ENCODE measurements at regions not wholly inside any gene's neighbourhood (a gene's known extent, or its start where the extent isn't known, plus 50 kb on each side); places are given as distances from the start of the nearest gene placed in this dataset.

DNA sequence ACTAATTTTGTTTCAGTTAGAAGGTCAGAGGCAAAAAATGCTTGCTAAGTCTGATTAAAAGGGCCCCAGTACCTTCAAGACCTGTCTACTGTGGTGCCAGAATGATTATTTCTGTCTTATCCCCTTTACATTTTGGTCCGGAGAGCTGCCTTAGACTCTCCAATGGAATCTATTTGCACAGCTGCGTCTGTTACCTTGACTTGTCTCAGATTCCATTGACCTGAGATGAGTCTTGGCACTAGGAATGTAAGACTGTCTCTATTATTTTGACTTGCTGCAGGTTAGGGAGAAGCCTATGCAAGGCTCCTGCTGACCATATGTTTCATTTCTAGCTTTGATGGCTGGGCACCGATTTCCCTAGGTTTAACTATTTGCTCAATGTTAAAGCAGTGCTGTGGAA, 457.6 kb downstream of the KCTD8 start:
- TF ChIP-seq, protein P1, sequence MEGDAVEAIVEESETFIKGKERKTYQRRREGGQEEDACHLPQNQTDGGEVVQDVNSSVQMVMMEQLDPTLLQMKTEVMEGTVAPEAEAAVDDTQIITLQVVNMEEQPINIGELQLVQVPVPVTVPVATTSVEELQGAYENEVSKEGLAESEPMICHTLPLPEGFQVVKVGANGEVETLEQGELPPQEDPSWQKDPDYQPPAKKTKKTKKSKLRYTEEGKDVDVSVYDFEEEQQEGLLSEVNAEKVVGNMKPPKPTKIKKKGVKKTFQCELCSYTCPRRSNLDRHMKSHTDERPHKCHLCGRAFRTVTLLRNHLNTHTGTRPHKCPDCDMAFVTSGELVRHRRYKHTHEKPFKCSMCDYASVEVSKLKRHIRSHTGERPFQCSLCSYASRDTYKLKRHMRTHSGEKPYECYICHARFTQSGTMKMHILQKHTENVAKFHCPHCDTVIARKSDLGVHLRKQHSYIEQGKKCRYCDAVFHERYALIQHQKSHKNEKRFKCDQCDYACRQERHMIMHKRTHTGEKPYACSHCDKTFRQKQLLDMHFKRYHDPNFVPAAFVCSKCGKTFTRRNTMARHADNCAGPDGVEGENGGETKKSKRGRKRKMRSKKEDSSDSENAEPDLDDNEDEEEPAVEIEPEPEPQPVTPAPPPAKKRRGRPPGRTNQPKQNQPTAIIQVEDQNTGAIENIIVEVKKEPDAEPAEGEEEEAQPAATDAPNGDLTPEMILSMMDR (IDR thresholded peaks at IDR 0.05 in 8 of 11, conservative IDR thresholded peaks at IDR 0.05 in 3 of 11) = no peak
- TF ChIP-seq POLR2AphosphoS5 (IDR thresholded peaks at IDR 0.05) (no peak), POLR2A (IDR thresholded peaks at IDR 0.05) (no peak)
- no peaks in the 10 kb centered on the region for H3K36me3 ChIP-seq
- intact Hi-C loops (cut with DNase I; ENCODE audit: low total_unique reads) = no loop called here
- H3K27ac ChIP-seq = no peak overlapping the region
- WGBS, 5 donors = 58 to 87% (median 77%) methylated on average over 3 of the region's 3 CpGs
- no peaks in the 10 kb centered on the region for H3K9me3 ChIP-seq
- no peak overlapping the region for H3K4me3 ChIP-seq
- no peak for DNase-seq
- no peaks in the 10 kb centered on the region for H3K27me3 ChIP-seq (replicated peaks in 1 of 7)
- no peaks in the 10 kb centered on the region for H3K4me1 ChIP-seq

DNA sequence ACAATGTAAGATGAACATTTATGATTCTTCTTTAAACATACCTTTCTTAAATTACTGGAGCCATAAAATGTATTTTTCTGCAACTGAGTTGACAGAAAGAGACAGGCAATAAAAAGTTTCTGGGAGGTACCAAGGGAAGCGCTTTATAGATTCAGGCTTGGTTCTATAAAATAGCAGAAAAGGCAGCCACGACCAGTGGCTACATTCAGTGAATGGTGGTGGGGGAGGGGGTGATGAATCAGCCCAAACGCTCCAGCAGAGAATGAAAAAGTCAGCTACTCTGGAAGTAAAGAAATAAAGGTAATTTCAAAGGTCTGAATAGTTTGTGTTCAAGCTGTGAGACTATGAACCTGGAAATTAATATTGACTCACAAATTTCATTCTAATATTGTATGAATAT, 456.1 kb downstream of the KCTD8 start:
- DNase-seq = no peak
- no peaks in the 10 kb centered on the region for H3K36me3 ChIP-seq
- WGBS, 5 donors = 44 to 63% (median 55%) methylated on average over 3 of the region's 3 CpGs
- no peak overlapping the region for H3K4me3 ChIP-seq
- H3K9me3 ChIP-seq = no peaks in the 10 kb centered on the region
- intact Hi-C loops (cut with DNase I; ENCODE audit: low total_unique reads) = no loop called here
- no peaks in the 10 kb centered on the region for H3K27me3 ChIP-seq (replicated peaks in 1 of 7)
- H3K27ac ChIP-seq = no peak overlapping the region
- H3K4me1 ChIP-seq = no peaks in the 10 kb centered on the region
- TF ChIP-seq, protein P1 (IDR thresholded peaks at IDR 0.05 in 8 of 11, conservative IDR thresholded peaks at IDR 0.05 in 3 of 11) = no peak
- no peak for TF ChIP-seq POLR2AphosphoS5 (IDR thresholded peaks at IDR 0.05)
- TF ChIP-seq POLR2A (IDR thresholded peaks at IDR 0.05) = no peak

DNA sequence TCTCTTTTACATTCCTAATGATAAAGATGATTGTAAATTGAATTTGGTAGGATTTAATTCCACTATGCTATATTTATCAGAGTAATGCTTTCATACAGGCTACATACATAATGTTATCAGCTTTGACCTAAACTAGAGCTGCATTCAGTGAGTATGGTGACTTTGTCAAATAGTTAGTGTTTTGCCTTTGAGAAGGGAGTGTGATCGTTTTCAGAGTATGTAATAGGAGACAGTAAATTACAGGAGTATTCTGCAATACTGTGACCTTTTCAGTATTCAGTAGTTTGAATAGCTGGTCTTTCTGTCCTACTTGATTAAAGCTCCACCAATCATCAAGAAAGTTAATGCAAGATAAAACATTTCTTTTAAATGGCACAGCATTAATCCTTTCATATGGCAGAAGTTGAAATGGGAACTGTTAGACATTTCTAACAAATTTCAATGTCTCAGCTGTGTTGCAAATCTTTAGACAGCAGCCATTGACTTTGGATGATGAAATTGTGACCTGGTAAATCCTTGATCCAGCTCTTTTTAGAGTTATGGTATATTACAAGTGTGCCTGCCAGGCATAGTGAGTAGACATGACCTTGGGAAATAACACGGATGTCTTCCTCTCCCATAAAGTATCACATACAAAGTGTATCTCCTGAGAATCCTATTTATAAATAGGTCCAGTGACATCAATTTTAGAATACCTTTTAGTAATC, 455.3 kb downstream of the KCTD8 start:
- 62 to 77% (median 69%) methylated on average over 2 of the region's 2 CpGs for WGBS, 5 donors
- no peak for DNase-seq
- Histone ChIP-seq H3K27me3 (replicated peaks in 1 of 7) (no peaks in the 10 kb centered on the region), H3K4me3 (no peak overlapping the region), H3K4me1 (no peaks in the 10 kb centered on the region), H3K27ac (no peak overlapping the region), H3K36me3 (no peaks in the 10 kb centered on the region), H3K9me3 (no peaks in the 10 kb centered on the region)
- intact Hi-C loops (cut with DNase I; ENCODE audit: low total_unique reads) = no loop called here
- TF ChIP-seq, protein P1 (IDR thresholded peaks at IDR 0.05 in 8 of 11, conservative IDR thresholded peaks at IDR 0.05 in 3 of 11) = no peak
- TF ChIP-seq POLR2AphosphoS5 (IDR thresholded peaks at IDR 0.05) (no peak), POLR2A (IDR thresholded peaks at IDR 0.05) (no peak)

DNA sequence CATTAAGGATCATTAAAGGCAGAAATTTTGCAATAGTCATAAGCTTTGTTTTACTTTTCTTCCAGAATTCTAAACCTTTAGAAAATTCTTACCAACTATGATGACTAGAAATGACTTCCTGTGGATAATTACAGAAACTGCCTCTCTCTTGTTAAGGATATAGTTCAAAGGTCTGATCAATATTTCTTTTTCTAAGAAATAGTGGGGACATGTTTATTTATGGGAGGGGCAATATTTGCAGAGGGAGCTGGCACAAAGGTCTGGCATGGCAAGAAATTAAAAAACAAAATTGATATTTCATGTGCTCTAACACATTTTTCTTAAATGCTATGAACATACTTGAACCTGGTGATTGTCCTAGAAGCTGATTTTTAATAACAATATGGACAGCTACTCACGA, 448.9 kb downstream of the KCTD8 start:
- 68 to 89% (median 75%) methylated on average over 1 of the region's 1 CpG for WGBS, 5 donors
- intact Hi-C loops (cut with DNase I; ENCODE audit: low total_unique reads) = no loop called here
- H3K36me3 ChIP-seq = no peaks in the 10 kb centered on the region

More for the DNA sequence above, 448.9 kb downstream of the KCTD8 start:
- Histone ChIP-seq H3K4me1 (no peaks in the 10 kb centered on the region), H3K27ac (no peak overlapping the region), H3K4me3 (no peak overlapping the region), H3K9me3 (no peaks in the 10 kb centered on the region), H3K27me3 (replicated peaks in 1 of 7) (no peaks in the 10 kb centered on the region)
- no peak for DNase-seq
- TF ChIP-seq POLR2AphosphoS5 (IDR thresholded peaks at IDR 0.05) = no peak
- TF ChIP-seq POLR2A (IDR thresholded peaks at IDR 0.05) = no peak
- TF ChIP-seq, protein P1 (IDR thresholded peaks at IDR 0.05 in 8 of 11, conservative IDR thresholded peaks at IDR 0.05 in 3 of 11) = no peak
